Hepatocyte (in vitro differentiated cells): ENCODE measurements at regions not wholly inside any gene's neighbourhood (a gene's known extent, or its start where the extent isn't known, plus 50 kb on each side); places are given as distances from the start of the nearest gene placed in this dataset.
"Not testable (repeated sequence)": the region's sequence is repeated elsewhere in the genome, so short reads cannot be mapped to it uniquely, and the experiment has no call there.

Source experiments
- DNase-seq: peaks from one replicate; pipeline ENCODE4 v3.0.0-alpha.2; 2016; ENCODE audit warnings: low spot score
- H2AFZ ChIP-seq: fragments of 200-600 bp; sonication (generic); 2 replicates; pipeline ENCODE4 v1.6.0; 2016; ENCODE audit warnings: antibody characterized with exemption, mild to moderate bottlenecking
- H3K27ac ChIP-seq: fragments of 200-600 bp; sonication (generic); 2 replicates; pipeline ENCODE4 v1.5.1; 2016; ENCODE audit warnings: mild to moderate bottlenecking
- H3K27me3 ChIP-seq: fragments of 200-600 bp; sonication (generic); 2 replicates; pipeline ENCODE4 v1.6.1; 2016
- H3K36me3 ChIP-seq: fragments of 200-600 bp; sonication (generic); replicated peaks from 2 replicates; pipeline ENCODE4 v1.5.1; 2016; ENCODE audit warnings: low read depth; ENCODE audit not compliant: insufficient read depth
- H3K4me1 ChIP-seq: fragments of 200-600 bp; sonication (generic); 2 replicates; pipeline ENCODE4 v1.5.1; 2016; ENCODE audit warnings: mild to moderate bottlenecking, moderate library complexity; ENCODE audit not compliant: insufficient read depth
- H3K4me2 ChIP-seq: fragments of 200-600 bp; sonication (generic); 2 replicates; pipeline ENCODE4 v1.6.0; 2016
- H3K4me3 ChIP-seq: fragments of 200-600 bp; sonication (generic); 2 replicates; pipeline ENCODE4 v1.5.1; 2016; ENCODE audit warnings: mild to moderate bottlenecking
- H3K79me2 ChIP-seq: fragments of 200-600 bp; sonication (generic); 2 replicates; pipeline ENCODE4 v1.6.0; 2017; ENCODE audit warnings: mild to moderate bottlenecking
- H3K9me2 ChIP-seq: fragments of 200-600 bp; sonication (generic); replicated peaks from 2 replicates; pipeline ENCODE4 v1.6.0; 2017; ENCODE audit warnings: mild to moderate bottlenecking; ENCODE audit not compliant: insufficient read depth
- H3K9me3 ChIP-seq: fragments of 200-600 bp; sonication (generic); 2 replicates; pipeline ENCODE4 v1.5.1; 2016; ENCODE audit warnings: low read depth, mild to moderate bottlenecking
- H4K20me1 ChIP-seq: fragments of 200-600 bp; sonication (generic); 2 replicates; pipeline ENCODE4 v1.6.0; 2016; ENCODE audit warnings: mild to moderate bottlenecking; ENCODE audit not compliant: insufficient read depth, poor library complexity, severe bottlenecking
- CTCF ChIP-seq: fragments of 200-600 bp; sonication (generic); IDR thresholded peaks from 2 replicates; pipeline ENCODE4 v1.5.1; 2016; ENCODE audit warnings: antibody characterized with exemption, mild to moderate bottlenecking; ENCODE audit not compliant: poor library complexity
- EZH2 ChIP-seq: fragments of 200-600 bp; sonication (generic); IDR thresholded peaks from 2 replicates; pipeline ENCODE4 v1.6.1; 2016; ENCODE audit warnings: antibody characterized with exemption, mild to moderate bottlenecking, borderline replicate concordance
- EZH2phosphoT487 ChIP-seq: fragments of 200-600 bp; sonication (generic); IDR thresholded peaks from one replicate; pipeline ENCODE4 v1.6.1; 2018; ENCODE audit warnings: antibody characterized with exemption, mild to moderate bottlenecking, low read depth, moderate library complexity; ENCODE audit not compliant: unreplicated experiment, severe bottlenecking
- WGBS: methylation state at CpG from one replicate; pipeline ENCODE4 v1.1.6; 2016; ENCODE audit warnings: low lambda C conversion rate; ENCODE audit errors: missing lambda C conversion rate; 5-methylcytosine and 5-hydroxymethylcytosine counted together

- no peaks in the 10 kb centered on the region for H3K27me3 ChIP-seq
- H3K4me1 ChIP-seq: no peaks in the 10 kb centered on the region
- H3K27ac ChIP-seq: no peak overlapping the region
- 92% methylated on average over 3 of the region's 3 CpGs for WGBS
- H3K36me3 ChIP-seq: no peaks in the 10 kb centered on the region
- H3K9me2 ChIP-seq: no peaks in the 10 kb centered on the region
- TF ChIP-seq CTCF (no peak), EZH2phosphoT487 (no peak), EZH2 (no peak)
- H3K9me3 ChIP-seq: no peaks in the 10 kb centered on the region
- no peak for DNase-seq
- no peak overlapping the region for H3K4me3 ChIP-seq
- no peaks in the 10 kb centered on the region for H4K20me1 ChIP-seq
- H2AFZ ChIP-seq: no peak overlapping the region
- H3K79me2 ChIP-seq: no peaks in the 10 kb centered on the region
- no peak overlapping the region for H3K4me2 ChIP-seq
These were observed 214.0 kb upstream of the MAST4 start for GRCh38 chr5:66382152-66382551.

DNA sequence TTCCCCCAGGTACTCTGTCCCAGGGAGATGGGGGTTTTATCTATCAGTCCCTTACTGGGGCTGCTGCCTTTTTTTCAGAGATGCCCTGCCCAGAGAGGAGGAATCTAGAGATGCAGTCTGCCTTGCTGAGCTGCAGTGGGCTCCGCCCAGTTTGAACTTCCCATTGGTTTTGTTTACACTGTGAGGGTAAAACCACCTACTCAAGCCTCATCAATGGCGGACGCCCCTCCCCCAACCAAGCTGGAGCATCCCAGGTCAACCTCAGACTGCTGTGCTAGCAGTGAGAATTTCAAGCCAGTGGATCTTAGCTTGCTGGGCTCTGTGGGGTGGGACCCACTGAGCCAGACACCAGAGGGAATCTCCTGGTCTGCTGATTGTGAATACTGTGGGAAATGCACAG, 191.0 kb upstream of the MAST4 start:
- not testable (repeated sequence) for H3K4me3 ChIP-seq, H3K27ac ChIP-seq, DNase-seq, H3K36me3 ChIP-seq, H2AFZ ChIP-seq, H3K27me3 ChIP-seq, H3K9me3 ChIP-seq, H4K20me1 ChIP-seq, H3K79me2 ChIP-seq, H3K4me1 ChIP-seq, H3K9me2 ChIP-seq, H3K4me2 ChIP-seq
- WGBS: 58% methylated on average over 3 of the region's 3 CpGs

- Histone ChIP-seq H3K36me3 (no peaks in the 10 kb centered on the region), H2AFZ (no peak overlapping the region), H3K9me2 (no peaks in the 10 kb centered on the region), H3K27ac (no peak overlapping the region), H4K20me1 (no peaks in the 10 kb centered on the region), H3K79me2 (no peaks in the 10 kb centered on the region), H3K4me2 (no peak overlapping the region), H3K9me3 (no peaks in the 10 kb centered on the region), H3K4me1 (no peaks in the 10 kb centered on the region), H3K27me3 (no peaks in the 10 kb centered on the region), H3K4me3 (no peak overlapping the region)
- DNase-seq: no peak
- WGBS: 57% methylated on average over 3 of the region's 3 CpGs
- TF ChIP-seq EZH2phosphoT487 (no peak), CTCF (no peak), EZH2 (no peak)
These were observed 189.3 kb upstream of the MAST4 start for GRCh38 chr5:66406761-66407336.

- no peaks in the 10 kb centered on the region for H3K36me3 ChIP-seq
- no peaks in the 10 kb centered on the region for H3K9me3 ChIP-seq
- H3K4me1 ChIP-seq: no peaks in the 10 kb centered on the region
- H2AFZ ChIP-seq: no peak overlapping the region
- no peak for DNase-seq
- no peaks in the 10 kb centered on the region for H4K20me1 ChIP-seq
- H3K4me2 ChIP-seq: no peak overlapping the region
- no peak overlapping the region for H3K27ac ChIP-seq
- H3K27me3 ChIP-seq: no peaks in the 10 kb centered on the region
- H3K9me2 ChIP-seq: no peaks in the 10 kb centered on the region
- no peak overlapping the region for H3K4me3 ChIP-seq
- TF ChIP-seq EZH2: no peak
- no peak for TF ChIP-seq EZH2phosphoT487
- no peak for TF ChIP-seq CTCF
- no peaks in the 10 kb centered on the region for H3K79me2 ChIP-seq
These were observed 188.4 kb upstream of the MAST4 start for GRCh38 chr5:66407765-66408164.
